SK-N-SH (cell line): ENCODE measurements at regions not wholly inside any gene's neighbourhood (a gene's known extent, or its start where the extent isn't known, plus 50 kb on each side); places are given as distances from the start of the nearest gene placed in this dataset.

Source experiments
- CTCF ChIA-PET: fragments of 300-600, 350-600 bp; formaldehyde crosslinking; extraction: SDS; loops from one replicate; lab custom pipeline; 2021; lab: Yijun Ruan, JAX
- POLR2A ChIA-PET: fragments of 350-600 bp; sonication (Branson Sonifier 250); formaldehyde crosslinking; extraction: SDS; loops from one replicate; lab custom pipeline; 2020; ENCODE audit warnings: antibody characterized with exemption, inconsistent platforms; lab: Yijun Ruan, JAX
- DNase-seq: peaks from one replicate; pipeline ENCODE4 v3.0.0; 2012
- H2AFZ ChIP-seq: fragments of 200-600 bp; sonication (generic); 2 replicates; pipeline ENCODE4 v1.8.1; 2016; ENCODE audit warnings: antibody characterized with exemption, mild to moderate bottlenecking, low read depth
- H3F3A ChIP-seq: fragments of 200-600 bp; sonication (generic); replicated peaks from 2 replicates; pipeline ENCODE3; 2016; ENCODE audit warnings: antibody characterized with exemption, mild to moderate bottlenecking; ENCODE audit not compliant: insufficient read depth
- H3K27ac ChIP-seq, 2 experiments: fragments of 200-500 bp in 1 of 2; fragments of 200-600 bp in 1 of 2; sonication (Bioruptor generic) in 1 of 2; sonication (generic), shearing (Covaris generic) in 1 of 2; 2 replicates each; pipeline versions ENCODE4 v1.5.1 to v1.6.1; 2014 to 2016; ENCODE audit warnings: low read depth in 2 of 2, inconsistent platforms in 1 of 2, low read length in 1 of 2, mild to moderate bottlenecking in 1 of 2, mixed read lengths in 1 of 2
- H3K27me3 ChIP-seq: fragments of 200-600 bp; sonication (generic), shearing (Covaris generic); 2 replicates; pipeline ENCODE4 v1.6.1; 2016; ENCODE audit warnings: mixed run types; ENCODE audit not compliant: insufficient read depth
- H3K36me3 ChIP-seq, 2 experiments: fragments of 200-500 bp in 1 of 2; fragments of 200-600 bp in 1 of 2; sonication (Bioruptor generic) in 1 of 2; sonication (generic) in 1 of 2; replicated peaks in 1 of 2; 2 replicates each; pipeline versions ENCODE3 to v1.5.1; 2014 to 2016; ENCODE audit warnings: low read length in 1 of 2, mild to moderate bottlenecking in 1 of 2; ENCODE audit not compliant: insufficient read depth in 2 of 2, control insufficient read depth in 1 of 2
- H3K4me1 ChIP-seq, 2 experiments: fragments of 200-500 bp in 1 of 2; fragments of 200-600 bp in 1 of 2; sonication (Bioruptor generic) in 1 of 2; sonication (generic), shearing (Covaris generic) in 1 of 2; 2 replicates each; pipeline versions ENCODE4 v1.5.1 to v1.6.1; 2014 to 2016; ENCODE audit warnings: low read depth in 1 of 2, low read length in 1 of 2, mixed run types in 1 of 2; ENCODE audit not compliant: insufficient read depth in 2 of 2, control insufficient read depth in 1 of 2
- H3K4me2 ChIP-seq: fragments of 200-600 bp; sonication (generic), shearing (Covaris generic); 2 replicates; pipeline ENCODE4 v1.6.1; 2017; ENCODE audit warnings: mixed run types
- H3K4me3 ChIP-seq, 2 experiments: fragments of 200-500 bp in 1 of 2; fragments of 200-600 bp in 1 of 2; sonication (Bioruptor generic) in 1 of 2; sonication (generic), shearing (Covaris generic) in 1 of 2; 2 replicates each; pipeline versions ENCODE4 v1.5.1 to v1.8.1; 2014 to 2016; ENCODE audit warnings: low read depth in 2 of 2, inconsistent platforms in 1 of 2, low read length in 1 of 2, mild to moderate bottlenecking in 1 of 2, mixed read lengths in 1 of 2, moderate library complexity in 1 of 2
- H3K79me2 ChIP-seq: fragments of 200-600 bp; sonication (generic); 2 replicates; pipeline ENCODE4 v1.8.1; 2017; ENCODE audit warnings: mild to moderate bottlenecking; ENCODE audit not compliant: insufficient read depth
- H3K9ac ChIP-seq: fragments of 200-600 bp; sonication (generic); 2 replicates; pipeline ENCODE4 v1.6.1; 2017; ENCODE audit warnings: mixed run types
- H3K9me2 ChIP-seq: fragments of 200-600 bp; sonication (generic); 2 replicates; pipeline ENCODE4 v1.6.1; 2017; ENCODE audit warnings: mixed run types
- H3K9me3 ChIP-seq: fragments of 200-600 bp; sonication (generic); 2 replicates; pipeline ENCODE4 v1.6.1; 2017; ENCODE audit warnings: mixed run types, mild to moderate bottlenecking, moderate library complexity
- H4K20me1 ChIP-seq: fragments of 200-600 bp; sonication (generic); 2 replicates; pipeline ENCODE4 v1.6.1; 2017; ENCODE audit warnings: mild to moderate bottlenecking, mixed run types; ENCODE audit not compliant: insufficient read depth
- CTCF ChIP-seq: fragments of 200-600 bp; sonication (generic); IDR thresholded peaks from 2 replicates; pipeline ENCODE4 v1.6.1; 2017; ENCODE audit warnings: antibody characterized with exemption, mild to moderate bottlenecking, moderate library complexity
- ELF1 ChIP-seq: IDR thresholded peaks from 2 replicates; pipeline ENCODE4 v1.4.0; 2012
- EP300 ChIP-seq, 2 experiments: IDR thresholded peaks; 2 replicates each; pipeline versions ENCODE4 v1.4.0 to v1.6.1; 2012; ENCODE audit warnings: borderline replicate concordance in 1 of 2, low read depth in 1 of 2, low read length in 1 of 2
- EZH2phosphoT487 ChIP-seq: fragments of 200-600 bp; sonication (generic); IDR thresholded peaks from 2 replicates; pipeline ENCODE4 v1.6.1; 2017; ENCODE audit warnings: low read depth, mixed run types, mild to moderate bottlenecking, antibody characterized with exemption, moderate library complexity, borderline replicate concordance
- FOXJ3 ChIP-seq: sonication (generic); formaldehyde crosslinking; IDR thresholded peaks from 2 replicates; pipeline ENCODE4 v1.5.1; 2020; ENCODE audit warnings: mild to moderate bottlenecking, missing genetic modification reagents
- FOXM1 ChIP-seq: IDR thresholded peaks from 2 replicates; pipeline ENCODE4 v1.4.0; 2012; ENCODE audit warnings: low read depth, mild to moderate bottlenecking
- GABPA ChIP-seq: IDR thresholded peaks from 2 replicates; pipeline ENCODE4 v1.4.0; 2012; ENCODE audit warnings: low read depth, mild to moderate bottlenecking
- GATA2 ChIP-seq: sonication (generic); formaldehyde crosslinking; IDR thresholded peaks from 2 replicates; pipeline ENCODE4 v1.5.0; 2020; ENCODE audit warnings: mild to moderate bottlenecking, missing genetic modification reagents
- IRF3 ChIP-seq: fragments of 150-350 bp; IDR thresholded peaks from 2 replicates; pipeline ENCODE4 v1.6.1; 2016; ENCODE audit warnings: mild to moderate bottlenecking, low read depth, low read length
- JUND ChIP-seq: IDR thresholded peaks from 2 replicates; pipeline ENCODE4 v1.4.0; 2012
- MEF2A ChIP-seq: IDR thresholded peaks from 2 replicates; pipeline ENCODE4 v1.4.0; 2012; ENCODE audit warnings: low read depth, borderline replicate concordance
- RAD21 ChIP-seq: IDR thresholded peaks from 2 replicates; pipeline ENCODE4 v1.6.1; 2012; ENCODE audit warnings: mild to moderate bottlenecking, low read length
- RCOR1 ChIP-seq: fragments of 150-350 bp; IDR thresholded peaks from 2 replicates; pipeline ENCODE4 v1.6.1; 2017; ENCODE audit warnings: antibody characterized with exemption, low read length
- RFX5 ChIP-seq: IDR thresholded peaks from 2 replicates; pipeline ENCODE4 v1.6.1; 2012; ENCODE audit warnings: mild to moderate bottlenecking, improper control_type of control experiment, low read length
- RXRA ChIP-seq: IDR thresholded peaks from 2 replicates; pipeline ENCODE4 v1.4.0; 2012; ENCODE audit warnings: low read depth, mild to moderate bottlenecking, borderline replicate concordance
- SIN3A ChIP-seq: IDR thresholded peaks from 2 replicates; pipeline ENCODE4 v1.6.1; 2012; ENCODE audit warnings: low read depth, mild to moderate bottlenecking, low read length, moderate library complexity, borderline replicate concordance
- USF1 ChIP-seq: IDR thresholded peaks from 2 replicates; pipeline ENCODE4 v1.4.0; 2012; ENCODE audit warnings: low read depth, borderline replicate concordance
- YY1 ChIP-seq: IDR thresholded peaks from 2 replicates; pipeline ENCODE4 v1.4.0; 2012; ENCODE audit warnings: low read depth, mild to moderate bottlenecking
- ZBTB33 ChIP-seq: IDR thresholded peaks from 2 replicates; pipeline ENCODE4 v1.4.0; 2012; ENCODE audit warnings: low read depth, borderline replicate concordance
- WGBS: methylation state at CpG from one replicate; pipeline ENCODE4 v1.1.6; 2017; ENCODE audit warnings: low lambda C conversion rate; 5-methylcytosine and 5-hydroxymethylcytosine counted together

GRCh38 chr13:44765001-44765471, 188.9 kb upstream of the TSC22D1 start (continued):
- TF ChIP-seq CTCF: no peak
- TF ChIP-seq RCOR1: peak; percentile 94
- no peak for TF ChIP-seq FOXM1
- TF ChIP-seq ZBTB33: no peak
- no peak for TF ChIP-seq ELF1
- TF ChIP-seq RFX5: no peak
- TF ChIP-seq, all 33 proteins: peak for 4

- Histone ChIP-seq H4K20me1 (no peaks in the 10 kb centered on the region), H3F3A (peaks cover 3% of the 10 kb centered on the region), H3K4me3 (no peak overlapping the region), H3K79me2 (no peaks in the 10 kb centered on the region), H3K27me3 (no peaks in the 10 kb centered on the region), H3K36me3 (no peaks in the 10 kb centered on the region), H3K9me2 (no peaks in the 10 kb centered on the region), H2AFZ (0 out of 2 replicates have a peak overlapping the region, but pooled peaks have one; percentile 44), H3K9me3 (no peaks in the 10 kb centered on the region), H3K9ac (no peak overlapping the region), H3K4me2 (no peak overlapping the region), H3K27ac (no peak overlapping the region), H3K4me1 (peaks cover 10 to 23% of the 10 kb centered on the region in 2 experiments; a peak in 3 of 4 replicates)
- ChIA-PET POLR2A (no interaction called here), CTCF (interaction anchor here (1.1 to 1.3 kb wide), 3 partner anchors 19 to 281 kb away, joined by 3 read pairs; no protein-coding TSS in a partner anchor)
- WGBS: 92% methylated on average over 8 of the region's 8 CpGs
- TF ChIP-seq GABPA: no peak
- no peak for TF ChIP-seq EP300 (IDR thresholded peaks at IDR 0.05; ENCODE audit: borderline replicate concordance in 1 of 2, low read depth in 1 of 2, low read length in 1 of 2)
- TF ChIP-seq ZBTB33: no peak
- no peak for TF ChIP-seq YY1
- TF ChIP-seq MEF2A: no peak
- no peak for TF ChIP-seq CTCF
- no peak for TF ChIP-seq EZH2phosphoT487
- TF ChIP-seq FOXJ3: no peak
- TF ChIP-seq RXRA: no peak
- no peak for TF ChIP-seq SIN3A
- TF ChIP-seq IRF3: no peak
- no peak for TF ChIP-seq RAD21
- no peak for TF ChIP-seq RFX5
- TF ChIP-seq GATA2 (CRISPR knock-in tag): no peak
- no peak for TF ChIP-seq ELF1
- TF ChIP-seq JUND: no peak
- TF ChIP-seq USF1: no peak
- DNase-seq: no peak
Measured at GRCh38 chr13:44764302-44764692, 188.2 kb upstream of the TSC22D1 start.
